Activated CD4-positive, CD25-positive, alpha-beta regulatory T cell treated with anti-CD3 and anti-CD28 coated beads, Interleukin-2, amount 50 U/mL, for 72 hours (primary cell): ENCODE measurements at regions not wholly inside any gene's neighbourhood (a gene's known extent, or its start where the extent isn't known, plus 50 kb on each side); places are given as distances from the start of the nearest gene placed in this dataset.
"Not testable (repeated sequence)": the region's sequence is repeated elsewhere in the genome, so short reads cannot be mapped to it uniquely, and the experiment has no call there.

Experiments used
- DNase-seq: peaks from one replicate; pipeline ENCODE4 v3.0.0; 2021

- DNase-seq, result no peak
Observed at GRCh38 chr3:110910346-110910955, 161.2 kb upstream of the NECTIN3 start.

GRCh38 chr3:110918963-110919362 lies 152.7 kb upstream of the NECTIN3 start:
- no peak for DNase-seq

GRCh38 chr3:110925798-110926197 lies 145.8 kb upstream of the NECTIN3 start:
- no peak for DNase-seq

- DNase-seq, result no peak
Observed at GRCh38 chr3:110928016-110928662, 143.5 kb upstream of the NECTIN3 start.

- DNase-seq, result no peak
Observed at GRCh38 chr3:110929816-110930215, 141.8 kb upstream of the NECTIN3 start.

- no peak for DNase-seq
Observed at GRCh38 chr3:110932567-110932966, 139.0 kb upstream of the NECTIN3 start.

GRCh38 chr3:110933821-110934426 lies 137.7 kb upstream of the NECTIN3 start:
- DNase-seq, result no peak

- DNase-seq, result no peak
Observed at GRCh38 chr3:110938629-110939028, 133.0 kb upstream of the NECTIN3 start.

- no peak for DNase-seq
Observed at GRCh38 chr3:110940055-110940454, 131.6 kb upstream of the NECTIN3 start.

GRCh38 chr3:110944782-110945181 lies 126.8 kb upstream of the NECTIN3 start:
- DNase-seq, result no peak

GRCh38 chr3:110946810-110947209 lies 124.8 kb upstream of the NECTIN3 start:
- no peak for DNase-seq

GRCh38 chr3:110949194-110949593 lies 122.4 kb upstream of the NECTIN3 start:
- DNase-seq, result not testable (repeated sequence)

- no peak for DNase-seq
Observed at GRCh38 chr3:110955301-110955880, 116.2 kb upstream of the NECTIN3 start.

GRCh38 chr3:110956081-110956480 lies 115.5 kb upstream of the NECTIN3 start:
- no peak for DNase-seq

- DNase-seq, result no peak
Observed at GRCh38 chr3:110957247-110958025, 114.2 kb upstream of the NECTIN3 start.

GRCh38 chr3:110958313-110959147 lies 113.1 kb upstream of the NECTIN3 start:
- no peak for DNase-seq

- no peak for DNase-seq
Observed at GRCh38 chr3:110965976-110966375, 105.6 kb upstream of the NECTIN3 start.

- no peak for DNase-seq
Observed at GRCh38 chr3:110966966-110967663, 104.5 kb upstream of the NECTIN3 start.

- no peak for DNase-seq
Observed at GRCh38 chr3:110968076-110968475, 103.5 kb upstream of the NECTIN3 start.

- DNase-seq, result no peak
Observed at GRCh38 chr3:110969229-110970211, 102.1 kb upstream of the NECTIN3 start.
